Tibial nerve (tissue), 4 donors: ENCODE measurements at regions not wholly inside any gene's neighbourhood (a gene's known extent, or its start where the extent isn't known, plus 50 kb on each side); places are given as distances from the start of the nearest gene placed in this dataset.

Source experiments
- CTCF ChIP-seq, 5 experiments: fragments of 200-600 bp in 3 of 5; fragments of 450-650 bp in 2 of 5; sonication (generic) in 3 of 5; IDR thresholded peaks; one replicate each; pipeline ENCODE4 v1.5.1; 2016 to 2019; ENCODE audit warnings: antibody characterized with exemption in 5 of 5, mild to moderate bottlenecking in 3 of 5, moderate library complexity in 2 of 5
- EP300 ChIP-seq, 2 donors: sonication (generic); formaldehyde crosslinking; IDR thresholded peaks; one replicate each; pipeline ENCODE4 v1.6.1; 2017; ENCODE audit warnings: antibody characterized with exemption in 2 of 2, mild to moderate bottlenecking in 1 of 2
- POLR2A ChIP-seq, 2 donors: fragments of 450-650 bp; IDR thresholded peaks; one replicate each; pipeline ENCODE4 v1.6.1; 2017; ENCODE audit warnings: antibody characterized with exemption in 2 of 2, mild to moderate bottlenecking in 2 of 2, moderate library complexity in 2 of 2

GRCh38 chr2:122507261-122507660 lies 751.8 kb downstream of the TSN start:
- TF ChIP-seq CTCF (IDR thresholded peaks at IDR 0.05): no peak
- no peak for TF ChIP-seq EP300 (IDR thresholded peaks at IDR 0.05)
- no peak for TF ChIP-seq POLR2A (IDR thresholded peaks at IDR 0.05)
